ENCODE measurements at regions not wholly inside any gene's neighbourhood (a gene's known extent, or its start where the extent isn't known, plus 50 kb on each side); places are given as distances from the start of the nearest gene placed in this dataset.

- peak; percentile 36 for TF ChIP-seq CTCF (IDR thresholded peaks at IDR 0.05; ENCODE audit: low read depth, low read length)
- peak; percentile 54 to 74 for DNase-seq (ENCODE audit: low read depth in 2 of 2)
- no peak overlapping the region for H3K4me3 ChIP-seq (replicated peaks in 1 of 2; ENCODE audit: low read depth in 2 of 2, low read length in 2 of 2)
Measured at GRCh38 chr6:80742481-80742880, 636.0 kb downstream of the BCKDHB start.

GRCh38 chr6:80733641-80734040, 627.2 kb downstream of the BCKDHB start:
- TF ChIP-seq CTCF (IDR thresholded peaks at IDR 0.05; ENCODE audit: low read depth, low read length) = no peak
- no peak overlapping the region for H3K4me3 ChIP-seq (replicated peaks in 1 of 2; ENCODE audit: low read depth in 2 of 2, low read length in 2 of 2)
- DNase-seq (ENCODE audit: low read depth in 2 of 2) = no peak

- no peak for TF ChIP-seq CTCF (IDR thresholded peaks at IDR 0.05; ENCODE audit: low read depth, low read length)
- DNase-seq (ENCODE audit: low read depth in 2 of 2) = no peak
- no peak overlapping the region for H3K4me3 ChIP-seq (replicated peaks in 1 of 2; ENCODE audit: low read depth in 2 of 2, low read length in 2 of 2)
Measured at GRCh38 chr6:80728830-80729229, 622.4 kb downstream of the BCKDHB start.

GRCh38 chr6:80728101-80728750, 621.8 kb downstream of the BCKDHB start:
- DNase-seq (ENCODE audit: low read depth in 2 of 2) = no peak
- H3K4me3 ChIP-seq (replicated peaks in 1 of 2; ENCODE audit: low read depth in 2 of 2, low read length in 2 of 2) = no peak overlapping the region
- no peak for TF ChIP-seq CTCF (IDR thresholded peaks at IDR 0.05; ENCODE audit: low read depth, low read length)

- DNase-seq (ENCODE audit: low read depth in 2 of 2) = peak in 1 of 2 donors; percentile 0
- H3K4me3 ChIP-seq (replicated peaks in 1 of 2; ENCODE audit: low read depth in 2 of 2, low read length in 2 of 2) = no peak overlapping the region
- no peak for TF ChIP-seq CTCF (IDR thresholded peaks at IDR 0.05; ENCODE audit: low read depth, low read length)
Measured at GRCh38 chr6:80725156-80725930, 618.9 kb downstream of the BCKDHB start.

- no peak for DNase-seq (ENCODE audit: low read depth in 2 of 2)
- no peak overlapping the region for H3K4me3 ChIP-seq (replicated peaks in 1 of 2; ENCODE audit: low read depth in 2 of 2, low read length in 2 of 2)
- no peak for TF ChIP-seq CTCF (IDR thresholded peaks at IDR 0.05; ENCODE audit: low read depth, low read length)
Measured at GRCh38 chr6:80720824-80721223, 614.4 kb downstream of the BCKDHB start.

Measured in cardiac fibroblast (primary cell).